ENCODE measurements at regions not wholly inside any gene's neighbourhood (a gene's known extent, or its start where the extent isn't known, plus 50 kb on each side); places are given as distances from the start of the nearest gene placed in this dataset.

DNA sequence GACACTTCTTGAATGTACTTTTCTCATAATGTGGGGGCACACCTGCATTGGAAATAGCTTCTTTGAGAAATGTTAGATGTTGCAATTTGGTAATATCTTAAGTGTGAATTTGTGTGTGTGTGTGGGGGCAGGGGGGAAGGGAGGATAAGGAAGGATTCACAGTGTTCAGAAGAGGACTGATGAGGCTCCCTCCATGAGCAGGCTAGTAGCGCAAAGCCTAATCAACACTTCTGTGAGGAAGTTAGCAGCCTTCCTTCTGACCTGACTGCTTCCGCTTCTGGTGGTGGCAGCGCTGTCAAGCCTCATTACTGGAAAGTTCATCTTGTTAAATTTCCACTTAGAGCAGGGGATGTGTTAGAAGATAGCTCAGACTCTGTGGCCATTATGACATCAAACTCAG, 295.4 kb upstream of the SPRED2 start:
- ATAC-seq (no peak), FAIRE-seq (no peak)
- POLR2A ChIA-PET: no interaction called here

DNA sequence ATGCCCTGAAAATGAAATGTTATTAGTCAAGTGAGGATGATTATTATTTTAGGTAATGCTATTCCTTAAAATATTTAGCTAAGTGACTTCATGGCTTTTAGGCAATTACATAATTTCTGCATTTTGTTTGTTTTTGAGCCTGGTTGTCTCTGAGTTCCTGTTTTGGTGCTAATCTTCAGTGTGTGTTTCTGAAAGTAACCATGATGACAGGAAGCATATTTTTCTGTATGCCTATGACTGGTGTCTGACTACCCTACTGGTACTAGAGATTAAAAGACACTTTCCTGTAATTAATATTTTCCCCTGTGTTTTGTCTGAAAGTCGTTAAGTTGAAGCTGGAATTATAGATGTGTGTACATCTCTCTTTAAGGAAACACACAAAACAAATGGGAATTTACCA, 295.0 kb upstream of the SPRED2 start:
- POLR2A ChIA-PET: no interaction called here
- Histone ChIP-seq H3K27me3 (ENCODE audit: control insufficient read depth in 1 of 2, insufficient read depth in 2 of 2, low read length in 2 of 2) (peaks cover 0 to under 1% of the 10 kb centered on the region in 2 experiments; a peak in 1 of 5 replicates), H3K27ac (ENCODE audit: extremely low read length, insufficient read depth, low read length) (no peak overlapping the region), H3K9ac (ENCODE audit: insufficient read depth, low read depth, low read length) (no peak overlapping the region), H3K79me2 (ENCODE audit: insufficient read depth, low read length) (no peaks in the 10 kb centered on the region), H2AFZ (ENCODE audit: low read length) (no peak overlapping the region), H3K9me3 (ENCODE audit: low read length) (no peaks in the 10 kb centered on the region), H3K4me1 (ENCODE audit: insufficient read depth, low read length) (no peaks in the 10 kb centered on the region), H3K36me3 (replicated peaks in 1 of 2; ENCODE audit: control insufficient read depth in 1 of 2, insufficient read depth in 2 of 2, low read length in 2 of 2) (no peaks in the 10 kb centered on the region), H3K4me3 (replicated peaks in 1 of 3; ENCODE audit: insufficient read depth in 1 of 3, low read depth in 2 of 3, low read length in 3 of 3) (no peak overlapping the region), H3K4me2 (ENCODE audit: low read depth, low read length) (no peak overlapping the region), H4K20me1 (ENCODE audit: insufficient read depth, low read length) (no peaks in the 10 kb centered on the region)
- FAIRE-seq: peak; percentile 12
- in situ Hi-C loops (cut with HindIII; ENCODE audit: extremely low pct_ligation_motif_present, low pct_unique_long_range_greater_than_20kb) (no loop called here), intact Hi-C loops (cut with micrococcal nuclease; ENCODE audit: unreplicated experiment) (no loop called here)
- no peak for DNase-seq (ENCODE audit: low spot score)
- BruUV-seq (replicated peaks): no TSS peak
- CTCF ChIA-PET (ENCODE audit: low intra/inter-chr PET ratio, low total read pairs): no interaction called here
- WGBS (ENCODE audit: low lambda C conversion rate): 0% methylated on average over 1 of the region's 1 CpG
- no peak for ATAC-seq
- TF ChIP-seq, protein P1, sequence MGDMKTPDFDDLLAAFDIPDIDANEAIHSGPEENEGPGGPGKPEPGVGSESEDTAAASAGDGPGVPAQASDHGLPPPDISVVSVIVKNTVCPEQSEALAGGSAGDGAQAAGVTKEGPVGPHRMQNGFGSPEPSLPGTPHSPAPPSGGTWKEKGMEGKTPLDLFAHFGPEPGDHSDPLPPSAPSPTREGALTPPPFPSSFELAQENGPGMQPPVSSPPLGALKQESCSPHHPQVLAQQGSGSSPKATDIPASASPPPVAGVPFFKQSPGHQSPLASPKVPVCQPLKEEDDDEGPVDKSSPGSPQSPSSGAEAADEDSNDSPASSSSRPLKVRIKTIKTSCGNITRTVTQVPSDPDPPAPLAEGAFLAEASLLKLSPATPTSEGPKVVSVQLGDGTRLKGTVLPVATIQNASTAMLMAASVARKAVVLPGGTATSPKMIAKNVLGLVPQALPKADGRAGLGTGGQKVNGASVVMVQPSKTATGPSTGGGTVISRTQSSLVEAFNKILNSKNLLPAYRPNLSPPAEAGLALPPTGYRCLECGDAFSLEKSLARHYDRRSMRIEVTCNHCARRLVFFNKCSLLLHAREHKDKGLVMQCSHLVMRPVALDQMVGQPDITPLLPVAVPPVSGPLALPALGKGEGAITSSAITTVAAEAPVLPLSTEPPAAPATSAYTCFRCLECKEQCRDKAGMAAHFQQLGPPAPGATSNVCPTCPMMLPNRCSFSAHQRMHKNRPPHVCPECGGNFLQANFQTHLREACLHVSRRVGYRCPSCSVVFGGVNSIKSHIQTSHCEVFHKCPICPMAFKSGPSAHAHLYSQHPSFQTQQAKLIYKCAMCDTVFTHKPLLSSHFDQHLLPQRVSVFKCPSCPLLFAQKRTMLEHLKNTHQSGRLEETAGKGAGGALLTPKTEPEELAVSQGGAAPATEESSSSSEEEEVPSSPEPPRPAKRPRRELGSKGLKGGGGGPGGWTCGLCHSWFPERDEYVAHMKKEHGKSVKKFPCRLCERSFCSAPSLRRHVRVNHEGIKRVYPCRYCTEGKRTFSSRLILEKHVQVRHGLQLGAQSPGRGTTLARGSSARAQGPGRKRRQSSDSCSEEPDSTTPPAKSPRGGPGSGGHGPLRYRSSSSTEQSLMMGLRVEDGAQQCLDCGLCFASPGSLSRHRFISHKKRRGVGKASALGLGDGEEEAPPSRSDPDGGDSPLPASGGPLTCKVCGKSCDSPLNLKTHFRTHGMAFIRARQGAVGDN (CRISPR knock-in tag; IDR thresholded peaks at IDR 0.05): no peak
- TF ChIP-seq PHF8 (CRISPR knock-in tag; IDR thresholded peaks at IDR 0.05): no peak
- TF ChIP-seq POLR2AphosphoS5 (IDR thresholded peaks at IDR 0.05; ENCODE audit: low read depth, low read length): no peak
- TF ChIP-seq, protein P2, sequence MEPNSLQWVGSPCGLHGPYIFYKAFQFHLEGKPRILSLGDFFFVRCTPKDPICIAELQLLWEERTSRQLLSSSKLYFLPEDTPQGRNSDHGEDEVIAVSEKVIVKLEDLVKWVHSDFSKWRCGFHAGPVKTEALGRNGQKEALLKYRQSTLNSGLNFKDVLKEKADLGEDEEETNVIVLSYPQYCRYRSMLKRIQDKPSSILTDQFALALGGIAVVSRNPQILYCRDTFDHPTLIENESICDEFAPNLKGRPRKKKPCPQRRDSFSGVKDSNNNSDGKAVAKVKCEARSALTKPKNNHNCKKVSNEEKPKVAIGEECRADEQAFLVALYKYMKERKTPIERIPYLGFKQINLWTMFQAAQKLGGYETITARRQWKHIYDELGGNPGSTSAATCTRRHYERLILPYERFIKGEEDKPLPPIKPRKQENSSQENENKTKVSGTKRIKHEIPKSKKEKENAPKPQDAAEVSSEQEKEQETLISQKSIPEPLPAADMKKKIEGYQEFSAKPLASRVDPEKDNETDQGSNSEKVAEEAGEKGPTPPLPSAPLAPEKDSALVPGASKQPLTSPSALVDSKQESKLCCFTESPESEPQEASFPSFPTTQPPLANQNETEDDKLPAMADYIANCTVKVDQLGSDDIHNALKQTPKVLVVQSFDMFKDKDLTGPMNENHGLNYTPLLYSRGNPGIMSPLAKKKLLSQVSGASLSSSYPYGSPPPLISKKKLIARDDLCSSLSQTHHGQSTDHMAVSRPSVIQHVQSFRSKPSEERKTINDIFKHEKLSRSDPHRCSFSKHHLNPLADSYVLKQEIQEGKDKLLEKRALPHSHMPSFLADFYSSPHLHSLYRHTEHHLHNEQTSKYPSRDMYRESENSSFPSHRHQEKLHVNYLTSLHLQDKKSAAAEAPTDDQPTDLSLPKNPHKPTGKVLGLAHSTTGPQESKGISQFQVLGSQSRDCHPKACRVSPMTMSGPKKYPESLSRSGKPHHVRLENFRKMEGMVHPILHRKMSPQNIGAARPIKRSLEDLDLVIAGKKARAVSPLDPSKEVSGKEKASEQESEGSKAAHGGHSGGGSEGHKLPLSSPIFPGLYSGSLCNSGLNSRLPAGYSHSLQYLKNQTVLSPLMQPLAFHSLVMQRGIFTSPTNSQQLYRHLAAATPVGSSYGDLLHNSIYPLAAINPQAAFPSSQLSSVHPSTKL (CRISPR knock-in tag; IDR thresholded peaks at IDR 0.05): no peak
- TF ChIP-seq MLLT10 (CRISPR knock-in tag; IDR thresholded peaks at IDR 0.05): no peak

More for the DNA sequence above, 295.4 kb upstream of the SPRED2 start:
- WGBS (ENCODE audit: low lambda C conversion rate): 73% methylated on average over 3 of the region's 3 CpGs
- Histone ChIP-seq H3K4me1 (ENCODE audit: insufficient read depth, low read length) (no peaks in the 10 kb centered on the region), H3K79me2 (ENCODE audit: insufficient read depth, low read length) (no peaks in the 10 kb centered on the region), H3K4me2 (ENCODE audit: low read depth, low read length) (no peak overlapping the region), H3K9me3 (ENCODE audit: low read length) (no peaks in the 10 kb centered on the region), H3K27ac (ENCODE audit: extremely low read length, insufficient read depth, low read length) (no peak overlapping the region), H2AFZ (ENCODE audit: low read length) (no peak overlapping the region), H3K36me3 (replicated peaks in 1 of 2; ENCODE audit: control insufficient read depth in 1 of 2, insufficient read depth in 2 of 2, low read length in 2 of 2) (no peaks in the 10 kb centered on the region), H4K20me1 (ENCODE audit: insufficient read depth, low read length) (no peaks in the 10 kb centered on the region), H3K4me3 (replicated peaks in 1 of 3; ENCODE audit: insufficient read depth in 1 of 3, low read depth in 2 of 3, low read length in 3 of 3) (no peak overlapping the region), H3K27me3 (ENCODE audit: control insufficient read depth in 1 of 2, insufficient read depth in 2 of 2, low read length in 2 of 2) (peaks cover 0 to 2% of the 10 kb centered on the region in 2 experiments; a peak in 1 of 5 replicates), H3K9ac (ENCODE audit: insufficient read depth, low read depth, low read length) (no peak overlapping the region)
- no TSS peak for BruUV-seq (replicated peaks)
- TF ChIP-seq ZMYM3 (CRISPR knock-in tag; IDR thresholded peaks at IDR 0.05) (no peak), MED8 (CRISPR knock-in tag; IDR thresholded peaks at IDR 0.05; ENCODE audit: insufficient replicate concordance) (no peak), U2AF1 (optimal IDR thresholded peaks at IDR 0.05; ENCODE audit: low read depth, low read length) (no peak), HCFC1 (IDR thresholded peaks at IDR 0.05; ENCODE audit: low read depth, low read length) (no peak), ZKSCAN8 (CRISPR knock-in tag; IDR thresholded peaks at IDR 0.05; ENCODE audit: borderline replicate concordance) (no peak), KMT2B (CRISPR knock-in tag; IDR thresholded peaks at IDR 0.05) (no peak), HNRNPH1 (optimal IDR thresholded peaks at IDR 0.05; ENCODE audit: low read depth, low read length) (no peak), KDM1A (CRISPR knock-in tag; IDR thresholded peaks at IDR 0.05) (no peak), ZNF10 (CRISPR knock-in tag; IDR thresholded peaks at IDR 0.05; ENCODE audit: borderline replicate concordance, low read depth) (no peak)
- TF ChIP-seq, protein P3, sequence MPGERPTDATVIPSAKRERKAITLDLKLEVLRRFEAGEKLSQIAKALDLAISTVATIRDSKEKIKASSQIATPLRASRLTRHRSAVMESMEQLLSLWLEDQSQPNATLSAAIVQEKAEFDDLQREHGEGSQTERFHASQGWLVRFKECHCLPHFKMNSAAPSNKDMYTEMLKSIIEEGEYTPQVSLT (CRISPR knock-in tag; IDR thresholded peaks at IDR 0.05; ENCODE audit: borderline replicate concordance, low read depth): no peak
- TF ChIP-seq, protein P4, sequence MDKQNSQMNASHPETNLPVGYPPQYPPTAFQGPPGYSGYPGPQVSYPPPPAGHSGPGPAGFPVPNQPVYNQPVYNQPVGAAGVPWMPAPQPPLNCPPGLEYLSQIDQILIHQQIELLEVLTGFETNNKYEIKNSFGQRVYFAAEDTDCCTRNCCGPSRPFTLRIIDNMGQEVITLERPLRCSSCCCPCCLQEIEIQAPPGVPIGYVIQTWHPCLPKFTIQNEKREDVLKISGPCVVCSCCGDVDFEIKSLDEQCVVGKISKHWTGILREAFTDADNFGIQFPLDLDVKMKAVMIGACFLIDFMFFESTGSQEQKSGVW (CRISPR knock-in tag; IDR thresholded peaks at IDR 0.05; ENCODE audit: borderline replicate concordance): no peak
- CTCF ChIA-PET (ENCODE audit: low intra/inter-chr PET ratio, low total read pairs): no interaction called here
- intact Hi-C loops (cut with micrococcal nuclease; ENCODE audit: unreplicated experiment) (no loop called here), in situ Hi-C loops (cut with HindIII; ENCODE audit: extremely low pct_ligation_motif_present, low pct_unique_long_range_greater_than_20kb) (no loop called here)
- no peak for DNase-seq (ENCODE audit: low spot score)
